ENCODE measurements at regions not wholly inside any gene's neighbourhood (a gene's known extent, or its start where the extent isn't known, plus 50 kb on each side); places are given as distances from the start of the nearest gene placed in this dataset.

DNA sequence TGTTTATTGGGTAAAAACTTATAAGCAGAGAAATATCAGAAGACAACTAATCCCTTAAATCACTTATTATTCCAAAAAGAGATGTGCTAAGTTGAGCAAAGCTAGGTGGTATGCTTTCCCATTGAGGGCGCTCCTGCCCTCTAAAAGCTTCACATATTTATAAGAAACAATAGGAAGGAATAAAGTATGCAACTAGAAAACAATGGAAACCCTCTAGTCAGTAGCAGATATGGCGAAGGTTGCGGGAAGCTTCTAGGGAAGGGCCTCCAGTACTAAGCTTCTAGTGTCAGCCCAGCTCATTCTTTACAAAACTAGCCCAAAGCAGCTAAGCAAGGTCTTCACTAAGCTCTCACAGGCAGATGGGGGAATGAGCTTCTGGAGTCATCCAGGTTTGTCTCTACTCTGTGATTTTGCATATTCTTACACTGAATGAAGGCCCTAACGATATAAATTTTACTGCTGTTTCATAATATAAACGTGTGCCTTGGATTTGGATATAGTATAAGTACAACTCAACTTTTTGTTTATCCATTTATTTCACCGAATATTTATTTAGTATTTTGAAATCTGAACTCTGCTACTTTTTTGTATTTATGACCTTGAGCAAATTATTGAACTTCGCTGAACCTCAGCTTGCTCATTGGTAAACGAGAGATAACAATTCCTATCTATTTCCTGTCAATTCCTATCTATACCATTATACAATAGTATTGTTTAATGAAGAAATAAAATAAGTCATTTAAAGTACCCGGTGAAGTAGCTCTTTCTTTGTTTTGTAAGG lies 571.4 kb downstream of the ELAVL2 start:
- no peaks in the 10 kb centered on the region for H3K4me1 Mint-ChIP-seq (ENCODE audit: unreplicated experiment)
- no peak overlapping the region for H3K27ac Mint-ChIP-seq
- DNase-seq (ENCODE audit: extremely low spot score, unreplicated experiment) = no peak
- H3K4me3 Mint-ChIP-seq = no peak overlapping the region
- TF ChIP-seq, protein P1, sequence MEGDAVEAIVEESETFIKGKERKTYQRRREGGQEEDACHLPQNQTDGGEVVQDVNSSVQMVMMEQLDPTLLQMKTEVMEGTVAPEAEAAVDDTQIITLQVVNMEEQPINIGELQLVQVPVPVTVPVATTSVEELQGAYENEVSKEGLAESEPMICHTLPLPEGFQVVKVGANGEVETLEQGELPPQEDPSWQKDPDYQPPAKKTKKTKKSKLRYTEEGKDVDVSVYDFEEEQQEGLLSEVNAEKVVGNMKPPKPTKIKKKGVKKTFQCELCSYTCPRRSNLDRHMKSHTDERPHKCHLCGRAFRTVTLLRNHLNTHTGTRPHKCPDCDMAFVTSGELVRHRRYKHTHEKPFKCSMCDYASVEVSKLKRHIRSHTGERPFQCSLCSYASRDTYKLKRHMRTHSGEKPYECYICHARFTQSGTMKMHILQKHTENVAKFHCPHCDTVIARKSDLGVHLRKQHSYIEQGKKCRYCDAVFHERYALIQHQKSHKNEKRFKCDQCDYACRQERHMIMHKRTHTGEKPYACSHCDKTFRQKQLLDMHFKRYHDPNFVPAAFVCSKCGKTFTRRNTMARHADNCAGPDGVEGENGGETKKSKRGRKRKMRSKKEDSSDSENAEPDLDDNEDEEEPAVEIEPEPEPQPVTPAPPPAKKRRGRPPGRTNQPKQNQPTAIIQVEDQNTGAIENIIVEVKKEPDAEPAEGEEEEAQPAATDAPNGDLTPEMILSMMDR (conservative IDR thresholded peaks at IDR 0.05) = no peak
- H3K9me3 Mint-ChIP-seq = no peaks in the 10 kb centered on the region
- H3K36me3 Mint-ChIP-seq = no peaks in the 10 kb centered on the region
- no peaks in the 10 kb centered on the region for H3K27me3 Mint-ChIP-seq

DNA sequence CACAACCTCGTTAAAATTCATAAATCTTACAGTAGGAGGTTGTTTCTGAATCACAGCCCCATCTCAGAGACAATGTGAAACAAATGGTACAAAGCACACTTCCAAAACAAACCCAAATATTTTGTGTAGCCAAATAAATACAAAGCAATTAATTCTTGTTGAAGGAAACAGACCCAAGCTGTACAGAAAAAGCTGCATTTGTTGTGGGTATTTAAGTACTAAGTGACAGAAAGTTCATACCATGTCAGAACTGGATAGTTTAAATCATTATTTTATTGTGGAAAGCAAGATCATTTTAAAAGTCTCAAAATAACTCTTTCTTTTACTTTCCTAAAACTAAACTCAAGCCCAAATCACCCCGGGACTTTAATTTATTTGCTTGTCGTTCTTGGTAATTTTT lies 570.7 kb downstream of the ELAVL2 start:
- no peak overlapping the region for H3K4me3 Mint-ChIP-seq
- DNase-seq (ENCODE audit: extremely low spot score, unreplicated experiment) = no peak
- H3K27me3 Mint-ChIP-seq = no peaks in the 10 kb centered on the region
- H3K4me1 Mint-ChIP-seq (ENCODE audit: unreplicated experiment) = no peaks in the 10 kb centered on the region
- TF ChIP-seq, protein P1 (conservative IDR thresholded peaks at IDR 0.05) = no peak
- H3K9me3 Mint-ChIP-seq = no peaks in the 10 kb centered on the region
- H3K27ac Mint-ChIP-seq = no peak overlapping the region
- H3K36me3 Mint-ChIP-seq = no peaks in the 10 kb centered on the region

DNA sequence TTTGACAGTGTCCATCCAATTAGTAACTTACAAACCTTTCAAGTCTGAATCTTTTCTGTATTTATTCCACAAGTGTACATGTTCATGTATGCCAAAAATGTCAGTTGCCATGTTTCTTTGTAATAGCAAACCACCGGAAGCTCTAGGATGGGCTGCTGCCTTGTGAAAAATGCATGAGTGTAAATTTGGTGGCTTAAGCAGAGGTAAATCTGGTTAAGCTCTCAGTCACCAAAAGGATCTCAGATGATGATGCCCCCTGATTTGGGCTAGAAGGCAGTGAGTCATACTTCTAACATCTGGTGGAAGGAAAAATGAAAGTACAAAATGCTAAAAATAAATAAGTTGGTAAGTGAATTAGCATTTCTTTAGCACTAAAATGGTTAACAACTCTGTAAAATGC lies 567.5 kb downstream of the ELAVL2 start:
- no peak for DNase-seq (ENCODE audit: extremely low spot score, unreplicated experiment)
- Mint-ChIP-seq H3K36me3 (no peaks in the 10 kb centered on the region), H3K27me3 (no peaks in the 10 kb centered on the region), H3K27ac (no peak overlapping the region), H3K4me1 (ENCODE audit: unreplicated experiment) (no peaks in the 10 kb centered on the region), H3K9me3 (no peaks in the 10 kb centered on the region), H3K4me3 (no peak overlapping the region)
- TF ChIP-seq, protein P1 (conservative IDR thresholded peaks at IDR 0.05) = no peak

DNA sequence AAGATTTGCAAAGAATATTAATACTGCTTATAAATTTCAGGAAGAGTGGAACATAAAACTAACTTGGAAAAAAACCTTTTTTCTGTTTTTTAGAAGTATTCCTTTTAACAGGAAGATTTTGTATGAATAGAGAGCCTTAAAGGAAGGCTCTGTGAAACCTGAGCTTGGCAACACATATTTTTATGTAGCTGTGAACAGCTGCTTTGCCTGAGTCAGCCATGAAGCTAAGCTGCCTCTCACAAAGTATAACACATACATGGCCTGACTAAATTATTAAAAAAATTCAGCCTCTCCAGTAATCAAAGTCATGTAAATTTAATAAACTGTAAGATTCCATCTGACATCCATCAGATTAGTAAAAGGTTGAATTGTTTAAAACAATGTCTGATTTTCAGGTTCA lies 547.5 kb downstream of the ELAVL2 start:
- Mint-ChIP-seq H3K4me3 (no peak overlapping the region), H3K36me3 (no peaks in the 10 kb centered on the region), H3K4me1 (ENCODE audit: unreplicated experiment) (no peaks in the 10 kb centered on the region), H3K27ac (no peak overlapping the region), H3K9me3 (no peaks in the 10 kb centered on the region), H3K27me3 (no peaks in the 10 kb centered on the region)
- no peak for DNase-seq (ENCODE audit: extremely low spot score, unreplicated experiment)
- TF ChIP-seq, protein P1 (conservative IDR thresholded peaks at IDR 0.05) = no peak

DNA sequence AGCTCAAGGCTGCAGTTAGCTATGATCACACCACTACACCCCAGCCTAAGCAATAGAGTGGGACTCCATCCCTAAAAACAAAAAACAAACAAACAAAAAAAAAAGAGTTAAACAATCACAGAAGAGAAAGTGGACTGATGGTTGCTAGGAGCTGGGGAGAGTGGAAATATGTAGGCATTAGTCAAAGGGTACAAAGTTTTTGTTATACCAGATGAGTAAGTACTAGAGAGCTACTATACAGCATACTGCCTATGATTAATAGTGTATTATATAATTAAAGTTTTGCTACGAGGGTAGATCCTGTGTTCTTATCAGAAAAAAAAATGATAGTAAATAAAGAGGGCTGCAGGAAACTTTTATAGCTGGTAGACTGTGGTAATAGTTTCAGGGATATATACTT lies 538.6 kb downstream of the ELAVL2 start:
- no peaks in the 10 kb centered on the region for H3K9me3 Mint-ChIP-seq
- H3K27me3 Mint-ChIP-seq = no peaks in the 10 kb centered on the region
- H3K4me1 Mint-ChIP-seq (ENCODE audit: unreplicated experiment) = no peaks in the 10 kb centered on the region
- TF ChIP-seq, protein P1 (conservative IDR thresholded peaks at IDR 0.05) = no peak
- no peaks in the 10 kb centered on the region for H3K36me3 Mint-ChIP-seq
- H3K27ac Mint-ChIP-seq = no peak overlapping the region
- no peak for DNase-seq (ENCODE audit: extremely low spot score, unreplicated experiment)
- no peak overlapping the region for H3K4me3 Mint-ChIP-seq

All from type B pancreatic cell (in vitro differentiated cells).